OCI-LY7 (cell line): ENCODE measurements at regions not wholly inside any gene's neighbourhood (a gene's known extent, or its start where the extent isn't known, plus 50 kb on each side); places are given as distances from the start of the nearest gene placed in this dataset.
"Not testable (repeated sequence)": the region's sequence is repeated elsewhere in the genome, so short reads cannot be mapped to it uniquely, and the experiment has no call there.

Experiments
- EZH2phosphoT487 ChIP-seq: fragments of 200-600 bp; sonication (generic); IDR thresholded peaks from 2 replicates; pipeline ENCODE4 v1.6.1; 2018; ENCODE audit warnings: low read depth, borderline replicate concordance, mild to moderate bottlenecking, mixed run types, antibody characterized with exemption, low read length, moderate library complexity, mixed read lengths
- TF ChIP-seq, protein P1 (sequence below): fragments of 200-600 bp; sonication (generic); conservative IDR thresholded peaks from 2 replicates; pipeline ENCODE4 v1.5.1; 2014; ENCODE audit warnings: mild to moderate bottlenecking, antibody characterized with exemption, low read length, moderate library complexity, mixed read lengths

GRCh38 chr1:94289244-94289643 lies 51.9 kb upstream of the ARHGAP29 start:
- TF ChIP-seq, protein P1, sequence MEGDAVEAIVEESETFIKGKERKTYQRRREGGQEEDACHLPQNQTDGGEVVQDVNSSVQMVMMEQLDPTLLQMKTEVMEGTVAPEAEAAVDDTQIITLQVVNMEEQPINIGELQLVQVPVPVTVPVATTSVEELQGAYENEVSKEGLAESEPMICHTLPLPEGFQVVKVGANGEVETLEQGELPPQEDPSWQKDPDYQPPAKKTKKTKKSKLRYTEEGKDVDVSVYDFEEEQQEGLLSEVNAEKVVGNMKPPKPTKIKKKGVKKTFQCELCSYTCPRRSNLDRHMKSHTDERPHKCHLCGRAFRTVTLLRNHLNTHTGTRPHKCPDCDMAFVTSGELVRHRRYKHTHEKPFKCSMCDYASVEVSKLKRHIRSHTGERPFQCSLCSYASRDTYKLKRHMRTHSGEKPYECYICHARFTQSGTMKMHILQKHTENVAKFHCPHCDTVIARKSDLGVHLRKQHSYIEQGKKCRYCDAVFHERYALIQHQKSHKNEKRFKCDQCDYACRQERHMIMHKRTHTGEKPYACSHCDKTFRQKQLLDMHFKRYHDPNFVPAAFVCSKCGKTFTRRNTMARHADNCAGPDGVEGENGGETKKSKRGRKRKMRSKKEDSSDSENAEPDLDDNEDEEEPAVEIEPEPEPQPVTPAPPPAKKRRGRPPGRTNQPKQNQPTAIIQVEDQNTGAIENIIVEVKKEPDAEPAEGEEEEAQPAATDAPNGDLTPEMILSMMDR: not testable (repeated sequence)
- TF ChIP-seq EZH2phosphoT487: not testable (repeated sequence)
